Activated CD8-positive, alpha-beta memory T cell treated with anti-CD3 and anti-CD28 coated beads, Interleukin-2, amount 50 U/mL, for 24 hours (primary cell): ENCODE measurements at regions not wholly inside any gene's neighbourhood (a gene's known extent, or its start where the extent isn't known, plus 50 kb on each side); places are given as distances from the start of the nearest gene placed in this dataset.

Source experiments
- DNase-seq: peaks from one replicate; pipeline ENCODE4 v3.0.0-alpha.2; 2020; ENCODE audit errors: extremely low read depth

DNA sequence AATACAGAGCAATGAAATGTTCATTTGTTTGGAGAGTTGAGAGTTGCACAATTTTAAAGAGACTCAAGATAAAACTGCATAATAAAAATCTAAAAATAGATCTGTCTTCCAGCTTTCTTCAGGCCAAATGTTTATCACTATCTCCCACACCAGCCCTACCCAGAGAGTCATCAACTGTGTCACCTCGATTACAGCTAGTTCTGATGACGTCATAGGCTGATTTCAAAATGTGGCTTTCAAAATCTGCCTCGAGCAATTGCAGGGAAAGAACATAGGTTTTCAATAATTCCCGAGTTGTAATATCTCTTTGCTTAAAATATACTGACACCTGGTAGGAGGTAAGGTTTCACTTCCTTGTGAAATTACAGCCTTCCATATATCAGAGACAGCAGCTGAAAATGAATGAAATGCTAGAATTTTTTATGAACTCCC lies 677.6 kb upstream of the ID2 start:
- no peak for DNase-seq

DNA sequence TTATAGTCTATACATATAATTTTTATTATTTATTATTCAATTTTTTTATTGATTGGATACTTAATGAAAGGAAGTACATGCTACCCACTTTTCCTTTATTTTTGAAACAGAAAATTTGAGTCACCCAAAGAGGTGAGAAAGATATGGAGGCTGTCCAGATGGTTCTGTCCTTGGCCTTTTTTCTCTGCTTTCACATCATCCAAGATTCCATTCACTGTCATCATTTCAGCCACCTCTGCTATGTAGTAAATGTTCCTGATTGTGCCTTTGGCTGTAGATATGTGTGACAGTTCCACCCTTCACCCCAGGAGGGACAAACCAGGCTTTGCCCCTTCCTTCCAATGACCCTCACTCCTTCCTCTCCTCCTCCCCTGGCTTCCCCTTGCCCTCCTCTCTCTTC lies 675.7 kb upstream of the ID2 start:
- no peak for DNase-seq

DNA sequence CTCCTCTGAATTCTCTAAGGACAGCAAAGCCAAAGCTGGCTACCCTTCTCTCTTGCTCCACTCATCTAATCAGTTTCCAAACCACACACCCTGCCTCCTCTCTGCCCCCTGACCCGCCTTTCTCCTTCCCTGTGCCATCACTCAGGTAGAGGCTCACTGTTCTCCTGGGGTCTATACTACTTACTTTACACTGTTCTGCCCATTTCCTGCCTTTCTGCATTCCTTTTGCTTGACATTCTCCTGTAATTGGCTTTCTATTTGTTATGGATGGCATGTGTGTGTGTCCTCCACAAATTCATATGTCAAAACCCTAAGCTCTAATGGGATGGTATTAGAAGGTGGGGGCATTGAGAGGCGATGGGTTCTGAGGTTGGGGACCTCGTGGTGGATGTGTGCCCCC lies 675.2 kb upstream of the ID2 start:
- DNase-seq = no peak

DNA sequence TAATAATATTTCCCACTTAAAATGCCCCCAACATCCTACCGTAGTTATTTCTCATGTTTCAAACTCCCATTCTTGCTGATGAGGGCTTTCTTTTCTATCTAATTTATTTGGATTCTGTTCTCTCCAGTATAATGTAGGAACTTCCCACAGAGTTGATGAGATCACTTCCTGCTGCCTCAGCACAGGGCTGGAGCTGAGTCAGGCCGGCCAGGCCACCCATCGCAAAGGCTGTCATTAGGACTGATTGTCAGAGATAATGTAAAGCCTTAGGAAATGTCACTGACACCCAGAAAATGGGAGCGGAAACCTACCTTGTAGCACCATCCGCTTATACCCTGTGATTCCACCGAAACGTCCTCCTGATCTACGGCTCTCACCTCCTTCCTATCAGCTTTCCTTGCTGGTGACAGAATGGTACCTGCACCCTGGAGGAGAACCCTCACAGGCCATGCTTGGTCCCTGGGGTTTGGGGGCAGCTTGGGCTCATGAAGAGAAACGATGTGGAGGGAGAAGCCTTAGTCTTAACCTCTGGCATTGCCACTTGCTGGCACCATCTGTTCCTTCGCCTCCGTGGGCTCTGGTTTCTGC lies 672.8 kb upstream of the ID2 start:
- DNase-seq = no peak

DNA sequence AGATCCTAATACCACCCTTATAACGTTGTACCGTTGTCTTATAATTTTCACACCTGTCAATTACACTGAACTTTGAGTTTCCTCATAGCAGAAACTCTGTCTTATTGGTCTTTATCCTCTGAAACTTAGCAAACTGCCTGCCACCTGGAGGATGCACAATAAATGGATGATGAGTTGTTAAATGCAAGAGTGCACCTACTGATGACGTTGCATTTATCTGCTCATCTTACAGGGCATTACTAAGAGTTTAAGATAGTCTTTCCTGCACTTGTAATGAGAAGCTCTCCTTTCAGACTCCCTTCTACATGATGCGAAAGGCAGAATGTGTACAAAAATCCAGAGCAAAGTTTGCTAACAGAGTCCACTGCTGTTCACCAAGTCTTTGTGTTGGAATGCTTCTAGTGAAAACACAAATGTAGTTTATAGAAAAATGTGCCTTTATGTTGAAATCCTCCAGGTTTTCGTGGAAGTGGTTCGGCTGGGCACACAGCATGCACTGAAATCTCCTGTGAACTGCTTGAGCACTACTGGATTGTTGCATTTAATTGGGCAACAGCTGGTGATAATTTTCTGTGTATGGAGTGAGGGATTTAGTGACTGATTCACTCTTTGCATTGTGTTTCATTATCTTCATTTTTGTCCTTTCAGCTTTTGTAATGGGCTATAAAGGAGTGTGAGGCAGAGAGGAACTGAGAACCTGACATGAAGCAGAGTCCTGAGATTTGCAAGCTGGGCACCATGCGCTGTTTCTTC lies 665.8 kb upstream of the ID2 start:
- DNase-seq = no peak

DNA sequence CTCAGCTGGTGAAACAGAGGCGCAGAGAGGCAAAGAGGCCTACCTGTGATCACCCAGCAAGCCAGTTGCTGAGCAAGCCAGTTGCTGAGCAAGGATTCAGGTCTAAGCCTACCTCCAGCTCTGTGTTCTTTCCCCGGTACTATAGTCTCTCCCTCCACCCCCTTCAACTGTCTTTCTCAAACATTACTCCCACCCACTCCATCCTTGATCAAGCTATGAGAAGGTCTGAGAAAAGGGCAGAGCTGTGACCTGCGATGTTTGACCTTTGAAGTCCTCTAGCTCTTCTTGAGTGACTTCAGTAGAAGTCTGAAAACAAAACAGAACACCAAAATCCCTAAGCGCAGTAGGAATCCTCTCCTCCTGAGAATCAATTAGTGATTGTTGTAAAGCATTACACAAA lies 665.2 kb upstream of the ID2 start:
- no peak for DNase-seq

DNA sequence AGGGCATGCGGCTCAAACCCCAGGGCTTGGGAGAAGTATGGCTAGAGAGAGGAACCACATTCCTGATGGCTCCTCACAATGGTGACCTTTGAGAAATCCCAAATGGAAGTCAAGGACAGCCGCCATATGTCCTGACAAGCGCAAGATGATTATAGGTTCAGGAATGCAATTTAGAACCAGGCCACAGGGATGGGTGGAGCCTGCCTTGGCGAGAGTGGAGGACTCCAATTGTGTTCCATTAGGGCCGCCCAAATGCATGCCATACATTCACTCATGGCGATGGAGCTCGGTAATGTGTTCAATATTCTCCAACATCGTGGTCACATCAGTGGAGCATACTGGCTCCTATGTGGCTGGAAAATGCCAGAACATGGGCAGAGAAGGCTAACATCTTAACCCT lies 662.9 kb upstream of the ID2 start:
- no peak for DNase-seq

DNA sequence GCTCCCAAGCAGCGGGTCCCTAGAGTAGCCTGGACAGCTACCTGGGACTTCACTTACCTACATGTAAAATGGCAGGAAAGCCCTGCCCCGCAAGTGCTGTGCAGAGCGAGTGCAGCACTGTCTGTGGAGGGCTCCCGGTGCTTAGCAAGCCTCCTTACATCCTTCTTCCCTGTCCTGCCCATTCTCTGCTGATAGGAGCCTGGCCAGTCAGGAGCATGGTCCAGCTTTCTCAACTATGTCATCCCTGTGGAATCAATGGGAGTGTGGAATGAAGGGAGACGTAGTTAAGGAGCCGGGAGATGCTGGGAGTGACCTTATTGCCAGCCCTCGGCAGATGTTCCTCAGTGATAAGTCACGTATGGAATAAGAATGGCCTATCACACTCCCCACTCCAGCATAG lies 661.9 kb upstream of the ID2 start:
- DNase-seq = no peak

DNA sequence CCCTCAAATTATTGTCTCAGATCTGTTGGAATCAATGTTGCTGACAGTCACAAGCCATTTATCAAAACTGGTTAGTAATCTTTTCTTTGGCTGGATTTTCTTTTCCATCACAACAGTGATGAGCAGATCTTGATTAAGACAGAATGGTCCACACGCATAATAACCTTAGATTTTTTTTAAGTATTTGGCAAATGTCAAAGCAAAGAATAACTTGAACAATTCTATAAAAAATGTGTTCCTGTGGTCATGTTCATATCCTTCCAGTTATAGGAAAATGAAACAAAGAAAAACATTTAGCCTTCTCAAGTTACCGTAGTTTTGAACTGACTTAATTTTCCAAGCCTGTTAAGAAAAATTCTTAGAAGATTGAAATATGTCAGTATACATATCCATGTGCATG lies 659.9 kb upstream of the ID2 start:
- no peak for DNase-seq

DNA sequence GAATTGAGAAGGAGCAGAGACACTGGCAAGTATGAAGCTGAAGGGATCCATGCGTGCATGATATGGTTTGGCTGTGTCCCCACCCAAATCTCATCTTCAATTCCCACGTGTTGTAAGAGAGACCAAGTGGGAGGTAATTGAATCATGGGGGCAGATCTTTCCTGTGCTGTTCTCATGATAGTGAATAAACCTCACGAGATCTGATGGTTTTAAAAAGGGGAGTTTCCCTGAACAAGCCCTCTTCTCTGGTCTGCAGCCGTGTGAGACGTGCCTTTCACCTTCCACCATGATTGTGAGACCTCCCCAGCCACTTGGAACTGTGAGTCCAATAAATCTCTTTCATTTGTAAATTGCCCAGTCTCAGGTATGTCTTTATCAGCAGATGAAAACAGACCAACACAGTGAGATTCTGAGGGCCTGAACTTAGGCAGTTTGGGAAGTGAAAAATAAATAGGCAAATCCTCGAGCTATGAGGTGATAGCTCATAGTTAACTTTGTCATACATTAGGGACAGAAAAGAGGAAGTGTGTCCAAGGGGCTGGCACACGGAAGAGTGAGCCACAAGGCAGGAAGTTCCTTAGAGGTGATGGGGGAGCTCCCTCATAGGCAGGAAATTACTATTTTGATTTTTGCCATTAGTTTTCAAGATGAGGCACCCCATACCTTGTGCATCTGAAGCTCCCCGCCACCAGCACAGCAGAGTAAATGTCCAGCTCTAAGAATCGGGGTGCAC lies 658.8 kb upstream of the ID2 start:
- no peak for DNase-seq

DNA sequence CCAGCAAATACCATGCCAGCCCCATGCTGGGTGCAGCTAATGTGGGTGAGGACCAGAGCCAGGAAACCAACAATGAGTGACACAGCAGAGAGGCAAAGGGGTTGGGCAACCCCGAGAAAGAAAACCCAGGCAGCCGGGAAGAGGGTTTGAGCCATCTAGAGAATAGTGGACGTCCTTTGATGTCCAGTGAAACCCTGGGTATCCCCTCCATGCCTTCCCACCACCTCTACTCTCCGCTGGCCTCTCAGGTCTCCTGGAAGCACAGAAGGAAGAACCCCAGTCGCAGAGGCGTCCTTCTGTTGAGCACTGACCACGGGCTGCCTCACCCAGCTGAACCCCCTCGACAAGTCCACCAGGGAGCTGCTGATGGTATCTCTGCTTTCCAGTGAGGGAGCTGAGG lies 657.4 kb upstream of the ID2 start:
- no peak for DNase-seq

DNA sequence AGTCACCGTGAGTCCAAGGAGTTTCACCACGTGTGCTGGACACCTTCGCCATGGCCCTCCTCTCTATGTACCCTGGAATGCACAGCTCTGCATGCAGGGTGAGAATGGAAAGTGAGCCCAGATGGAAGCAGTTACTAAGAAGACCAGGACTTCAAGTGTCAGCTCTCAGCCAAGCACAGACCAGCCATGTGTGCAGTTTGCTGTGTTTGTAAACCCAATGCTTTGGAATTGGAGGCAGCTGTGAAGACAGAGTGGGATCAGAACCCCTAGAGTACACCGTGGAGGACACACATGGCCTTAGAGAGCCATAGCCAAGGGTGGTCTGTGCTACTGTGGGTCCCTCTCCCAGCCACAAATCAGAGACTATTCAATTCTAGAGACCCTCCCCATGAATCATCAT lies 655.5 kb upstream of the ID2 start:
- no peak for DNase-seq

DNA sequence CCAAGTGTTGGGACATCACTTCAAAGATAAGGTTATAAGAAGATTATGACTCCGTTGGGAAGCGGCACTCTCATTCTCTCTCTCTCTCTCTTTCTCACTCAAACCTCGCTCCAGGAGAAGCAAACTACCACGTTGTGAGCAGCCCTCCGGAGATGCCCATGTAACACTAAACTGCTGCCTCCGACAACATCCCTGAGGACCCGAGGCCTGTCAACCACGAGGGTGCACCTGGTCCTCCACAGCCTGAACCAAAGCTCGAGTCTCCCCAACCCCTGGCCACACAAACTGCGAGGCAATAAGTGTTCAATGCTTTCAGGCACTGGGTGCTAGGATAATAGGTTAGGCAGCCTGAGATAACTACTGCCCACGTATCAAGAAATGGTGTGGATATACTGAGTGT lies 654.5 kb upstream of the ID2 start:
- no peak for DNase-seq

DNA sequence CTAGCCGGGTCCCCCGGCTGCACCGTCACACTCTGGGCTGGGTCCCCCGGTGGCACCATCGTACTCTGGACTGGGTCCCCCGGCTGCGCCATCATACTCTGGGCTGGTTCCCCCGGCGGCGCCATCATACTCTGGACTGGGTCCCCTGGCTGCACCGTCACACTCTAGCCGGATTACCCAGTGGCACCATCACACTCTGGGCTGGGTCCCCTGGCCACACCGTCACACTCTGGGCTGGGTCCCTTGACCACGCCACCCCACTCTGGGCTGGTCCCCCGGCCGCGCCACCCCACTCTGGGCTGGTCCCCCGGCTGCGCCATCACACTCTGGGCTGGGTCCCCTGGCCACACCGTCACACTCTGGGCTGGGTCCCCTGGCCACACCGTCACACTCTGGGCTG lies 653.8 kb upstream of the ID2 start:
- DNase-seq = no peak

DNA sequence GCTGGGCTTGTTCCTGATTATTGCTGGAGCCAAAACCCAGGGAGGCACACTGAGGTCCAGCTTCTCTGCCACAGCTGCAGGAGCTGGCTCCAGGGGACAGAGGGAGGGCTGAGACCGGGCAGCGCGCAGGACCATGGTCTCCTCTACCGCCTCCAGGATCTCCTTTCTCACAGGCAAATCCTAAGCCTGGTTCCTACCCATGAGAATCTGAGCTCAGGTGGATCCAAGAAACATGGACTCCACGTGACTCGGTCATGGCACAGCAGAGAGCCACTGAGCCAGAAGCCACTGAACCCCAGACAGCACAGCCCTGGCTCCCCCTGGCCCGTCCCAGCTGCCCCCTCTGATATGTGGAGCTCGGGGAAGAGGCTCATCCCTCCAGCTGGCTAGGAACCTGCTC lies 653.4 kb upstream of the ID2 start:
- no peak for DNase-seq

DNA sequence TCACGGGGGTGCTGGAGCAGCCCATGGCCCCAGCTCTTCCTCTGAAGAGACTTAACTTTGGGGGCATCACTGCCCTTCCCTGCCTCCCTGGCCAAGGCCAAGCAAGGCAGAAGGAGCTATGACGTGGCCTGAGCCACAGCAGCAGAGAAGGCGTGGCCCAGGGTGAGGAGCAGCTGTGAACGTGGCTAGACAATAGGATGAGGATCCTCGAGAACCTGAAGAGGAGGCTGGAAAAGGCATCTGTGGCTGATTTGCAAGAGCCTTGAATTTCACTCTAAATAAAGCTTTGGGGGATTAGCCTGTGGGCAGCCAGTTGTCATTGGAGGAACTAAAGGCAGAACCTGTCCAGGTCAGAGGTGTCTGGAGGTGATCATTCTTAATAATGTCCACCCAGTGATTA lies 652.9 kb upstream of the ID2 start:
- DNase-seq = no peak

DNA sequence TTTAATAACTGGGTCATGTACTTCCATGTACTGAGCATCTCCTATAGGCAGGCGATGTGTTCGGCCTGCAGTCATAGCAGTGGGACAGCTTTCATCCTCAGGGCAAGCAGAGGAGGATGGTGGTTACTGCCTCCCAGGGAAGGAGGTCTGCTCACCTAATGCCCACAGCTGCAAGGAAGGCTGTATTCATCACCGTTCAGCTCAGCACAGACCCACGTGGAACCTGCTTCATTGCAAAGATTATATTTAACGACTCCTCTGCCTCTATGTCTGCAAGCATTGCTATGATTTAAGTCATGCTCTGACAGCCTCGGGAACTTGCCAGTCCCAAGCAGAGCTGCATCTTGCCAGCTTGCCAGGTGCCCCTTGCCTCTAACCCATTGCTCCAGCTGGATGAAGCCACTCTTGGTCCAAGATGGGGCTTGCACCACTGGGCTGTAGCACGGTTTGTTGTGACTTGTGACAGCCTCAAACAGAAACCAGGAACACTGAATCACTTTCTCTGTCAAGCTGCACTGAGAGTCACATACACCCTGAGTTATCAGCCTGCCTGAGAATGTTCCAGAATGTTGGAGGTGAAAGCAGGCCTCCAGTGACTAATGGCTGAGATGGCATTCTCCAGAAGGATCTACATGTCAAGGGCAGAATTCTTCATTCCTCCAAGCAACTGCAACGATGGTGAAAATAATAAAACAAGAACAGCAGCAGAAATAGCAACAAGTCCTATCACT lies 651.1 kb upstream of the ID2 start:
- DNase-seq = no peak

DNA sequence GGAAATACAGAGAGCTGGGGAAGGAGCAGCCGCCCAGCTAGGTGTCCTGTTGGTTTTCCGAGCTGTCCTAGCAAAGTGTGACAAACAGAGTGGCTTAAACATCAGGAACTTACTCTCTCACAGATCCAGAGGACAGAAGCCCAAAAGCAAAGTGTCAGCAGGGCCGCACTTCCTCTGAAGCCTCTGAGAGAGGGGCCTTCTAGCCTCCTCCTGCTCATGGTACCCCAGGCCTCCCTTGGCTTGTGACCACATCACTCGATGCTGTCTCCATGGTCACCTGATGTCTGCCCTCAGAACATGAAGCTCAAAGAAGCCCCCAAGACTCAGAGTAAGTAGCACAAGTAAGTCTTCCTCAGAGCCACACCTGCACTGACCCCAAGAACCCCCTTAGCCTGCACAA lies 650.5 kb upstream of the ID2 start:
- no peak for DNase-seq

DNA sequence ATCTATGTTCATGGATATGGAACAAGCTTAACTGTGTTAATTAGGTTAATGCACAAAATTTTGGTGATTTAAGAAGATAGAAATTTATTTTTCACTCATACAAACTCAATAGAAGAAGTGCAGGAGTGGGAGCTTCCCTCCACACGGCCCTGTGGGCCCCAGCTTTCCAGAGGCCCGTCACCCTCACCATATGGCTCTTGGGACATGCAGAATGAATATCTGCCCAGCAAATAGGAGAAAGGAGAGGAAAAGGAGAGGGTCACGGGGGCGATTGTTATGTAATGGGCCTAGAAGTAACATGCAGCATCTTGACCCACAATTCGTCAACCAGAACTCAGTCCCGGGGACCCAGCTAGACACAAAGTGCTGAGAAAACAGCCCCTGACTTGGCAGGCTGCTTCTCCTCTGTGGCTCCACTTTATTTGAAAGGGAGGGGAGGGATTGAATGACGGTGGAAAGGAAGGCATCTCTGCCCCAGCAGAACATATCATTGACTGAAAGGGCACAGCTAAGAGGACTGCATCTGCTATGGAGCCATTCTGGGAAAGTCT lies 648.2 kb upstream of the ID2 start:
- no peak for DNase-seq

DNA sequence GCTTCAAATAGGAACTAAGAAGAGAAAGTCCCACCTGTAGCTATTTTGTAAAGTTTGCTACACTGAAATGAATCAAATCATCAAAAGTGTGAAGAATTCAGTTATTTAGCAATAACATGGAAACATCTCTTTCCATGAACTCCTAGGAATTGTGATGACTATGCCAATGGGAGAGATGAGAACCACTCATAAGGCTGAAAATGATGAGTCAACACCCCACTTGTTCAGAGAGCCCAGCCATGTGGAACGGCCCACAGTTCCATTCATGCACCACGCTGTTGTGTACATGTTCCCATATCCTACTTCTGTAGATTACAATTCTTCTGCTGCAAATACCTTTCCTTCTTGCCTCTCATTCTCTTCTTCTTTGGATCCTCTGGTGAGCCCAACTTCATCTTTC lies 645.5 kb upstream of the ID2 start:
- DNase-seq = no peak

DNA sequence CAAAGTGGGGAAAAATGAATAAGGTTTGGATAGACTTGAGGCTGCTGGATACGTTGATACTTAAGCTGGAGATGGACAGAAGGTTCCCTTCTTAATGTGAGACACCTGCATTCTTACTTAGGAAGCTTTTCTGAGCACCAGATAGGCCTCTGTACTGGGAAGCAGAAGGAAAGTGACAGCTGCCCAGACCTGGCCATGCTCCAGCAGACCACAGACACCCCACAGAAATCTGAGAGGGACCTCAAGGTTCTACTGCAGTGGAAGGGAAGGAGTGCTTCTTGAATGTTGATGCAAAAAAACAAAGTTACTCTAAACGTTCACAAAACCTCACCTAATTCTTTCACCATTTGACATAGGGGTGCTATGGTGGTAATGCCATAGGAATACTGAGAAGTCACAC lies 642.1 kb upstream of the ID2 start:
- DNase-seq = no peak

DNA sequence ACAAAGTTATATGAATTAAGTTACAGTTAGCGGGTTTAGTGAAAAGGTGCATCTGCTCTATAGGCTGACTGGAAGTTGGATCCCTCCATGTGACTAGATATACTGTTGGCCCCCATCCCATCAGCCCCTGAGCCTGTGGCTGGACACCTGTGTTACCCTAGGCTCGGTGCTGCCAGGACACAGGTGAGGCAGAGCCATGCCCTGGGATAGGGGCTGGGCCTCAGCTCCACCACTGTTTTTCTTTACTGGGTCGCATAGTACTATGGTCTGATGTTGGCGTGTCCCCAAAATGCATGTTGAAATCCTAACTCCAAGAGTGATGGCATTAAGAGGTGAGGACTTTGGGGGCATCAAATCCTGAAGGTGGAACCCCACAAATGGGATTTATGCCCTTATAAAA lies 638.6 kb upstream of the ID2 start:
- no peak for DNase-seq
